ENCODE measurements at regions not wholly inside any gene's neighbourhood (a gene's known extent, or its start where the extent isn't known, plus 50 kb on each side); places are given as distances from the start of the nearest gene placed in this dataset.

DNA sequence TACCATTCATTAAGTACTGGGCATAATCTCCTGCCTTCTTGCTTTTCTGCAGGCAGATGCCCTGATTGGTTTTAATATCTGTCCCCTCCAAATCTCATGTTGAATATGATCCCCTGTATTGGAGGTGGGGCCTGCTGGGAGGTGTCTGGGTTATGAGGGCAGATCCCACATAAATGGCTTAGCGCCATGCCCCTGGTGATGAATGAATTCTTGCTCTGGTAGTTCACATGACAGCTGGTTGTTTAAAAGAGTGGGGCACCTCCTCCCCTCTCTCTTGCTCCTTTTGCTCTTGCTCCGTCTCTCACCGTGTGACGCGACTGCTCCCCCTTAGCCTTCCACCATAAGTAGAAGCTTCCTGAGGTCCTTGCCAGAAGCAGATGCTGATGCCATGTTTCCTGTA is 564.0 kb upstream of the BRINP1 start:
- no peaks in the 10 kb centered on the region for H3K27me3 ChIP-seq (ENCODE audit: control insufficient read depth, insufficient read depth, low read length)
- H3K4me3 ChIP-seq (ENCODE audit: low read length) = no peak overlapping the region
- no peaks in the 10 kb centered on the region for H3K4me1 ChIP-seq (ENCODE audit: control insufficient read depth, insufficient read depth, low read length)
- no peaks in the 10 kb centered on the region for H3K36me3 ChIP-seq (ENCODE audit: control insufficient read depth, insufficient read depth, low read length)
- H3K27ac ChIP-seq (ENCODE audit: low read depth, low read length) = no peak overlapping the region
- no peak overlapping the region for H3K9ac ChIP-seq (ENCODE audit: low read length)

GRCh38 chr9:119924736-119925135 is 555.5 kb upstream of the BRINP1 start:
- Histone ChIP-seq H3K27me3 (ENCODE audit: control insufficient read depth, insufficient read depth, low read length) (no peaks in the 10 kb centered on the region), H3K4me3 (ENCODE audit: low read length) (no peak overlapping the region), H3K36me3 (ENCODE audit: control insufficient read depth, insufficient read depth, low read length) (no peaks in the 10 kb centered on the region), H3K9ac (ENCODE audit: low read length) (no peak overlapping the region), H3K27ac (ENCODE audit: low read depth, low read length) (no peak overlapping the region), H3K4me1 (ENCODE audit: control insufficient read depth, insufficient read depth, low read length) (no peaks in the 10 kb centered on the region)

GRCh38 chr9:119917175-119917574 is 547.9 kb upstream of the BRINP1 start:
- Histone ChIP-seq H3K4me3 (ENCODE audit: low read length) (no peak overlapping the region), H3K36me3 (ENCODE audit: control insufficient read depth, insufficient read depth, low read length) (no peaks in the 10 kb centered on the region), H3K27ac (ENCODE audit: low read depth, low read length) (no peak overlapping the region), H3K27me3 (ENCODE audit: control insufficient read depth, insufficient read depth, low read length) (no peaks in the 10 kb centered on the region), H3K4me1 (ENCODE audit: control insufficient read depth, insufficient read depth, low read length) (no peaks in the 10 kb centered on the region), H3K9ac (ENCODE audit: low read length) (no peak overlapping the region)

- Histone ChIP-seq H3K27ac (ENCODE audit: low read depth, low read length) (no peak overlapping the region), H3K4me3 (ENCODE audit: low read length) (no peak overlapping the region), H3K9ac (ENCODE audit: low read length) (no peak overlapping the region), H3K4me1 (ENCODE audit: control insufficient read depth, insufficient read depth, low read length) (no peaks in the 10 kb centered on the region), H3K36me3 (ENCODE audit: control insufficient read depth, insufficient read depth, low read length) (no peaks in the 10 kb centered on the region), H3K27me3 (ENCODE audit: control insufficient read depth, insufficient read depth, low read length) (no peaks in the 10 kb centered on the region)
Observed at GRCh38 chr9:119907056-119907455, 537.8 kb upstream of the BRINP1 start.

DNA sequence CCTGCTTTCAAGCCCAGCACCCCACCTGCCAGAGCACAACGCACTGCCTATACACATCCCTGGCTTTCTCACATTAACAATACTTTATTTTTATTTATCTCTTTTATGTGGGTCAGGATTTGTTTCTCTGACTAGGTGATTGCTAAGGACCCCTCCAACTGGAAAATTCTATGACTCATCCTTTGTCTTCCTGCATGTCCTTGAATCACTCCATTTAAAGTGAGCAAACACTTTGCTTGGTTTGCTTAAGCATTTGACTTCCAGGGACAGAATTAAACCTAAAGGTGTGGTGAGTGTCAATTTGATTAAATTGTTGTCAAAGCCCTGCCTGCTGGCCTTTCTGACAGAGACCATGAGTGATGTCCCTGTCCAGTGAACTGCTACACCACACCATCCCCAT is 536.5 kb upstream of the BRINP1 start:
- no peaks in the 10 kb centered on the region for H3K4me1 ChIP-seq (ENCODE audit: control insufficient read depth, insufficient read depth, low read length)
- no peak overlapping the region for H3K4me3 ChIP-seq (ENCODE audit: low read length)
- H3K36me3 ChIP-seq (ENCODE audit: control insufficient read depth, insufficient read depth, low read length) = no peaks in the 10 kb centered on the region
- H3K9ac ChIP-seq (ENCODE audit: low read length) = no peak overlapping the region
- no peak overlapping the region for H3K27ac ChIP-seq (ENCODE audit: low read depth, low read length)
- H3K27me3 ChIP-seq (ENCODE audit: control insufficient read depth, insufficient read depth, low read length) = no peaks in the 10 kb centered on the region

DNA sequence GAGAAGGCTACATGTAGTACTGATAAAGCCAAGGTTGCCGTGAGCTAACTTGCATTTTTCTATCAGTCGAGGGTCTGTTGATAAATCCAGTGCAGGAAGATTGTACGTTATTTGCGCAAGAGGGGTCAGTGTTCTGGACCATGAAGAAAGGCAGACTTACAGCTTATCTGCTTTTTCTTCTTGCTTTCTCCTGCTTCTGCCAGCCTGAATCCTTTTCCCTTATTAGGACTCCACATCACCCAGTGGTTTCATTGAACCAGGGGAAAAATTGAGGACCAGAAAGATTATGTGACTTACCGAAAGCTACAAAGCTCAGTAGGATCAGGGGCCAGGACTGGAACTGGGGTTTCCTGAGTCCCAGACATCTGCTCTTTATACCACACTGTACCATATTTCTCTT is 534.6 kb upstream of the BRINP1 start:
- Histone ChIP-seq H3K27ac (ENCODE audit: low read depth, low read length) (no peak overlapping the region), H3K27me3 (ENCODE audit: control insufficient read depth, insufficient read depth, low read length) (no peaks in the 10 kb centered on the region), H3K36me3 (ENCODE audit: control insufficient read depth, insufficient read depth, low read length) (no peaks in the 10 kb centered on the region), H3K4me1 (ENCODE audit: control insufficient read depth, insufficient read depth, low read length) (no peaks in the 10 kb centered on the region), H3K9ac (ENCODE audit: low read length) (no peak overlapping the region), H3K4me3 (ENCODE audit: low read length) (no peak overlapping the region)

- no peaks in the 10 kb centered on the region for H3K27me3 ChIP-seq (ENCODE audit: control insufficient read depth, insufficient read depth, low read length)
- no peak overlapping the region for H3K9ac ChIP-seq (ENCODE audit: low read length)
- no peaks in the 10 kb centered on the region for H3K36me3 ChIP-seq (ENCODE audit: control insufficient read depth, insufficient read depth, low read length)
- H3K4me3 ChIP-seq (ENCODE audit: low read length) = no peak overlapping the region
- no peak overlapping the region for H3K27ac ChIP-seq (ENCODE audit: low read depth, low read length)
- no peaks in the 10 kb centered on the region for H3K4me1 ChIP-seq (ENCODE audit: control insufficient read depth, insufficient read depth, low read length)
Observed at GRCh38 chr9:119902611-119903010, 533.4 kb upstream of the BRINP1 start.

GRCh38 chr9:119898316-119898715 is 529.1 kb upstream of the BRINP1 start:
- Histone ChIP-seq H3K4me3 (ENCODE audit: low read length) (no peak overlapping the region), H3K27ac (ENCODE audit: low read depth, low read length) (no peak overlapping the region), H3K4me1 (ENCODE audit: control insufficient read depth, insufficient read depth, low read length) (no peaks in the 10 kb centered on the region), H3K36me3 (ENCODE audit: control insufficient read depth, insufficient read depth, low read length) (no peaks in the 10 kb centered on the region), H3K27me3 (ENCODE audit: control insufficient read depth, insufficient read depth, low read length) (no peaks in the 10 kb centered on the region), H3K9ac (ENCODE audit: low read length) (no peak overlapping the region)

GRCh38 chr9:119884438-119884837 is 515.2 kb upstream of the BRINP1 start:
- H3K4me3 ChIP-seq (ENCODE audit: low read length) = no peak overlapping the region
- no peaks in the 10 kb centered on the region for H3K4me1 ChIP-seq (ENCODE audit: control insufficient read depth, insufficient read depth, low read length)
- no peak overlapping the region for H3K27ac ChIP-seq (ENCODE audit: low read depth, low read length)
- H3K27me3 ChIP-seq (ENCODE audit: control insufficient read depth, insufficient read depth, low read length) = no peaks in the 10 kb centered on the region
- no peaks in the 10 kb centered on the region for H3K36me3 ChIP-seq (ENCODE audit: control insufficient read depth, insufficient read depth, low read length)
- no peak overlapping the region for H3K9ac ChIP-seq (ENCODE audit: low read length)

- H3K27ac ChIP-seq (ENCODE audit: low read depth, low read length) = no peak overlapping the region
- no peaks in the 10 kb centered on the region for H3K4me1 ChIP-seq (ENCODE audit: control insufficient read depth, insufficient read depth, low read length)
- no peaks in the 10 kb centered on the region for H3K36me3 ChIP-seq (ENCODE audit: control insufficient read depth, insufficient read depth, low read length)
- H3K27me3 ChIP-seq (ENCODE audit: control insufficient read depth, insufficient read depth, low read length) = no peaks in the 10 kb centered on the region
- H3K4me3 ChIP-seq (ENCODE audit: low read length) = no peak overlapping the region
- H3K9ac ChIP-seq (ENCODE audit: low read length) = no peak overlapping the region
Observed at GRCh38 chr9:119881898-119882297, 512.7 kb upstream of the BRINP1 start.

GRCh38 chr9:119880361-119880760 is 511.1 kb upstream of the BRINP1 start:
- Histone ChIP-seq H3K36me3 (ENCODE audit: control insufficient read depth, insufficient read depth, low read length) (no peaks in the 10 kb centered on the region), H3K4me3 (ENCODE audit: low read length) (no peak overlapping the region), H3K9ac (ENCODE audit: low read length) (no peak overlapping the region), H3K27ac (ENCODE audit: low read depth, low read length) (no peak overlapping the region), H3K4me1 (ENCODE audit: control insufficient read depth, insufficient read depth, low read length) (no peaks in the 10 kb centered on the region), H3K27me3 (ENCODE audit: control insufficient read depth, insufficient read depth, low read length) (no peaks in the 10 kb centered on the region)

GRCh38 chr9:119877306-119877705 is 508.1 kb upstream of the BRINP1 start:
- no peaks in the 10 kb centered on the region for H3K4me1 ChIP-seq (ENCODE audit: control insufficient read depth, insufficient read depth, low read length)
- no peaks in the 10 kb centered on the region for H3K27me3 ChIP-seq (ENCODE audit: control insufficient read depth, insufficient read depth, low read length)
- no peak overlapping the region for H3K4me3 ChIP-seq (ENCODE audit: low read length)

GRCh38 chr9:119873877-119874276 is 504.6 kb upstream of the BRINP1 start:
- Histone ChIP-seq H3K27me3 (ENCODE audit: control insufficient read depth, insufficient read depth, low read length) (no peaks in the 10 kb centered on the region), H3K4me3 (ENCODE audit: low read length) (no peak overlapping the region), H3K4me1 (ENCODE audit: control insufficient read depth, insufficient read depth, low read length) (no peaks in the 10 kb centered on the region), H3K9ac (ENCODE audit: low read length) (no peak overlapping the region), H3K27ac (ENCODE audit: low read depth, low read length) (no peak overlapping the region), H3K36me3 (ENCODE audit: control insufficient read depth, insufficient read depth, low read length) (no peaks in the 10 kb centered on the region)

More at GRCh38 chr9:119877306-119877705, 508.1 kb upstream of the BRINP1 start:
- H3K36me3 ChIP-seq (ENCODE audit: control insufficient read depth, insufficient read depth, low read length) = no peaks in the 10 kb centered on the region
- no peak overlapping the region for H3K9ac ChIP-seq (ENCODE audit: low read length)
- no peak overlapping the region for H3K27ac ChIP-seq (ENCODE audit: low read depth, low read length)
